Neural cell (in vitro differentiated cells): ENCODE measurements at regions not wholly inside any gene's neighbourhood (a gene's known extent, or its start where the extent isn't known, plus 50 kb on each side); places are given as distances from the start of the nearest gene placed in this dataset.

ENCODE experiments used
- H2AFZ ChIP-seq: fragments of 200-600, 300-800 bp; sonication (generic), shearing (Covaris generic); 2 replicates; pipeline ENCODE4 v1.6.0; 2014; ENCODE audit warnings: low read depth, mild to moderate bottlenecking, antibody characterized with exemption, low read length, moderate library complexity
- H3F3A ChIP-seq: fragments of 200-600 bp; shearing (Covaris generic); 2 replicates; pipeline ENCODE4 v1.6.1; 2016; ENCODE audit warnings: mild to moderate bottlenecking, moderate library complexity, mixed read lengths, antibody characterized with exemption, low read length; ENCODE audit not compliant: insufficient read depth, poor library complexity, severe bottlenecking
- H3K27ac ChIP-seq: fragments of 200-600, 300-800 bp; sonication (generic), shearing (Covaris generic); 2 replicates; pipeline ENCODE4 v1.5.1; 2014; ENCODE audit warnings: mild to moderate bottlenecking, low read length, moderate library complexity
- H3K27me3 ChIP-seq: fragments of 300-800, 200-600 bp; sonication (generic), shearing (Covaris generic); 2 replicates; pipeline ENCODE4 v1.6.0; 2014; ENCODE audit warnings: mild to moderate bottlenecking, low read depth, low read length, moderate library complexity; ENCODE audit not compliant: insufficient read depth
- H3K36me3 ChIP-seq: fragments of 300-800, 200-600 bp; sonication (generic), shearing (Covaris generic); 2 replicates; pipeline ENCODE4 v1.5.1; 2014; ENCODE audit warnings: mild to moderate bottlenecking, antibody characterized with exemption, low read length, moderate library complexity; ENCODE audit not compliant: insufficient read depth
- H3K4me2 ChIP-seq: fragments of 300-800, 200-600 bp; sonication (generic), shearing (Covaris generic); 2 replicates; pipeline ENCODE4 v1.6.0; 2014; ENCODE audit warnings: mild to moderate bottlenecking, low read length
- H3K4me3 ChIP-seq: fragments of 300-800, 200-600 bp; sonication (generic), shearing (Covaris generic); 2 replicates; pipeline ENCODE4 v1.5.1; 2014; ENCODE audit warnings: mild to moderate bottlenecking, low read length, moderate library complexity
- H3K79me2 ChIP-seq: fragments of 200-600 bp; shearing (Covaris generic); replicated peaks from 2 replicates; pipeline ENCODE4 v1.6.0; 2014; ENCODE audit warnings: mild to moderate bottlenecking, low read length, moderate library complexity; ENCODE audit not compliant: insufficient read depth
- H3K9ac ChIP-seq: fragments of 300-800, 200-600 bp; sonication (generic), shearing (Covaris generic); 2 replicates; pipeline ENCODE4 v1.6.1; 2016; ENCODE audit warnings: mild to moderate bottlenecking, low read length, mixed read lengths
- H3K9me2 ChIP-seq: fragments of 200-600 bp; shearing (Covaris generic); 2 replicates; pipeline ENCODE4 v1.6.1; 2016; ENCODE audit warnings: mild to moderate bottlenecking, low read length, mixed read lengths; ENCODE audit not compliant: insufficient read depth
- H3K9me3 ChIP-seq: fragments of 200-600, 300-800 bp; sonication (generic), shearing (Covaris generic); 2 replicates; pipeline ENCODE4 v1.6.1; 2016; ENCODE audit warnings: mild to moderate bottlenecking, mixed run types, low read length, moderate library complexity, mixed read lengths
- H4K20me1 ChIP-seq: fragments of 200-600 bp; shearing (Covaris generic); 2 replicates; pipeline ENCODE4 v1.6.1; 2016; ENCODE audit warnings: mild to moderate bottlenecking, mixed run types; ENCODE audit not compliant: insufficient read depth
- EP300 ChIP-seq: fragments of 450-650 bp; conservative IDR thresholded peaks from 2 replicates; pipeline ENCODE4 v1.6.1; 2014; ENCODE audit warnings: antibody characterized with exemption, mild to moderate bottlenecking, moderate library complexity; ENCODE audit not compliant: poor library complexity, severe bottlenecking
- RAD21 ChIP-seq: fragments of 450-650 bp; conservative IDR thresholded peaks from 2 replicates; pipeline ENCODE4 v1.6.1; 2014; ENCODE audit warnings: antibody characterized with exemption, mild to moderate bottlenecking, moderate library complexity
- SMC3 ChIP-seq: fragments of 450-650 bp; conservative IDR thresholded peaks from 2 replicates; pipeline ENCODE4 v1.6.1; 2014; ENCODE audit warnings: antibody characterized with exemption, mild to moderate bottlenecking, moderate library complexity; ENCODE audit not compliant: poor library complexity
- TF ChIP-seq, protein P1 (sequence below): fragments of 450-650 bp; IDR thresholded peaks from 2 replicates; pipeline ENCODE4 v1.5.1; 2014; ENCODE audit warnings: antibody characterized with exemption, mild to moderate bottlenecking, moderate library complexity; ENCODE audit not compliant: poor library complexity, severe bottlenecking
- TF ChIP-seq, protein P2 (sequence below): IDR thresholded peaks from 2 replicates; pipeline ENCODE4 v1.6.1; 2012; ENCODE audit warnings: borderline replicate concordance

DNA sequence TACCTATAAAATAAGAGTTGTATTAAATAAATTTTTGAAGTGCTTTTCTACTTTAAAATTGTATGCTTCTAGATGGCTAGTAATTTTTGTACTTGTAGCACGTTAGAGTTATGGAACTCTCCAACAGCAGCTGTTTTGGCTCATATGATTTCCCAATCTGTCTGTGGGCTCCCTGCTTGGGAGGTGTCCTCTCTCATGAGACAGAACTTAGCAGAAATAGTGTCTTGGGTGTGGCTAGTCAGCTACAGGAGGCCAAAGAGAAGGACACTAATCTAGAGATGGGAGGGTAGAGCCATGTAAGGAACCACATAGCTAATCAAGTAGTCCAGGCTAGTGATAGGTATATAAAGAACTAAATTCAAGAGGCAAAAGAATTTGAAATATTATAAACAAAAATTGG lies 78.4 kb upstream of the DAB2 start:
- Histone ChIP-seq H3K9me3 (no peaks in the 10 kb centered on the region), H3K9ac (no peak overlapping the region), H3K36me3 (no peaks in the 10 kb centered on the region), H4K20me1 (no peaks in the 10 kb centered on the region), H3K27me3 (no peaks in the 10 kb centered on the region), H2AFZ (no peak overlapping the region), H3K79me2 (no peaks in the 10 kb centered on the region), H3K4me3 (no peak overlapping the region), H3K9me2 (no peaks in the 10 kb centered on the region), H3K4me2 (no peak overlapping the region), H3F3A (no peaks in the 10 kb centered on the region), H3K27ac (no peak overlapping the region)
- TF ChIP-seq, protein P1, sequence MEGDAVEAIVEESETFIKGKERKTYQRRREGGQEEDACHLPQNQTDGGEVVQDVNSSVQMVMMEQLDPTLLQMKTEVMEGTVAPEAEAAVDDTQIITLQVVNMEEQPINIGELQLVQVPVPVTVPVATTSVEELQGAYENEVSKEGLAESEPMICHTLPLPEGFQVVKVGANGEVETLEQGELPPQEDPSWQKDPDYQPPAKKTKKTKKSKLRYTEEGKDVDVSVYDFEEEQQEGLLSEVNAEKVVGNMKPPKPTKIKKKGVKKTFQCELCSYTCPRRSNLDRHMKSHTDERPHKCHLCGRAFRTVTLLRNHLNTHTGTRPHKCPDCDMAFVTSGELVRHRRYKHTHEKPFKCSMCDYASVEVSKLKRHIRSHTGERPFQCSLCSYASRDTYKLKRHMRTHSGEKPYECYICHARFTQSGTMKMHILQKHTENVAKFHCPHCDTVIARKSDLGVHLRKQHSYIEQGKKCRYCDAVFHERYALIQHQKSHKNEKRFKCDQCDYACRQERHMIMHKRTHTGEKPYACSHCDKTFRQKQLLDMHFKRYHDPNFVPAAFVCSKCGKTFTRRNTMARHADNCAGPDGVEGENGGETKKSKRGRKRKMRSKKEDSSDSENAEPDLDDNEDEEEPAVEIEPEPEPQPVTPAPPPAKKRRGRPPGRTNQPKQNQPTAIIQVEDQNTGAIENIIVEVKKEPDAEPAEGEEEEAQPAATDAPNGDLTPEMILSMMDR, result no peak
- TF ChIP-seq SMC3 (no peak), RAD21 (no peak)

DNA sequence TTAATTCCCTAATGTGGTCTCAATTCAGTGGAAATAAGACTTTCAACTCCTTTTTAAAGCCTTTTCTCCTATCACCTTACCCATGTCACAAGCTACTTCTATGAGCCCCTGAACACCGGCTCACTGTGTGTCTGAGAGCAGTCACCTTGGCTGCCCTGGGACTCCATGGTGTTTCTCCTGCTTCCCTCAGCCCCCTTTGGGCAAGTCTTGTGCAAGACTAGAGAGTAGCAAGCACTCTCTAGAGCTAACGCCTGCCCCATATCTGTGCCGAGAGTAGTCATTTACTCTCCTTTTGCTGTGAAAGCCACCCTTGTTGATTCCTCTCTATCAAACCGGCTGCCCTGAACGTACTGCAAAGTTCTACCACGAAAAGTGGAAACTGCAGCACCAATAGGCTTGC lies 77.9 kb upstream of the DAB2 start:
- Histone ChIP-seq H3K9ac (no peak overlapping the region), H3K27me3 (no peaks in the 10 kb centered on the region), H3K9me2 (no peaks in the 10 kb centered on the region), H3K27ac (no peak overlapping the region), H3F3A (no peaks in the 10 kb centered on the region), H3K4me3 (no peak overlapping the region), H3K79me2 (no peaks in the 10 kb centered on the region), H3K36me3 (no peaks in the 10 kb centered on the region), H4K20me1 (no peaks in the 10 kb centered on the region), H3K4me2 (no peak overlapping the region), H2AFZ (no peak overlapping the region), H3K9me3 (no peaks in the 10 kb centered on the region)
- TF ChIP-seq SMC3 (no peak), RAD21 (no peak), EP300 (no peak)
- TF ChIP-seq, protein P1, result no peak

DNA sequence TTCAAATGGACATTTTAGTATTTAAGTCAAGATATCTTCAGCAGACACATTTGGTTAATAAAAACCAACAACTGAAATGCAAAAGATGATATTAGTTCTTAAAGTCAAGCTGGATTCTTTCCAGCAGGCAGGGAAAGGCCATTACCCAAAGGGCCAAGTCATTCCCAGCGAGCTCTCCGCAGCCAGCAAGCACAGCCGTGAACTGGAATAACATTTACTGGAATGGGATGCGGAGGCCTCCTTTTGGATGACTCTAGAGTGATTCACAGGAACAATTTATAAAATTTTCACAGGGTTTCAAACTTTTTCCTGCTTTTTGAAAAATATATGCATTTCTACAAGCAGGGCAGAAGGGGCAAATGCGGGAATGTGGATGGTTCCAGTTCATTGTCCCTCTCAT lies 76.6 kb upstream of the DAB2 start:
- Histone ChIP-seq H3F3A (no peaks in the 10 kb centered on the region), H3K9me3 (no peaks in the 10 kb centered on the region), H3K4me3 (no peak overlapping the region), H4K20me1 (no peaks in the 10 kb centered on the region), H3K27me3 (no peaks in the 10 kb centered on the region), H3K9me2 (no peaks in the 10 kb centered on the region), H3K27ac (no peak overlapping the region), H3K4me2 (no peak overlapping the region), H3K9ac (no peak overlapping the region), H3K36me3 (no peaks in the 10 kb centered on the region), H3K79me2 (no peaks in the 10 kb centered on the region), H2AFZ (no peak overlapping the region)
- TF ChIP-seq, protein P2, sequence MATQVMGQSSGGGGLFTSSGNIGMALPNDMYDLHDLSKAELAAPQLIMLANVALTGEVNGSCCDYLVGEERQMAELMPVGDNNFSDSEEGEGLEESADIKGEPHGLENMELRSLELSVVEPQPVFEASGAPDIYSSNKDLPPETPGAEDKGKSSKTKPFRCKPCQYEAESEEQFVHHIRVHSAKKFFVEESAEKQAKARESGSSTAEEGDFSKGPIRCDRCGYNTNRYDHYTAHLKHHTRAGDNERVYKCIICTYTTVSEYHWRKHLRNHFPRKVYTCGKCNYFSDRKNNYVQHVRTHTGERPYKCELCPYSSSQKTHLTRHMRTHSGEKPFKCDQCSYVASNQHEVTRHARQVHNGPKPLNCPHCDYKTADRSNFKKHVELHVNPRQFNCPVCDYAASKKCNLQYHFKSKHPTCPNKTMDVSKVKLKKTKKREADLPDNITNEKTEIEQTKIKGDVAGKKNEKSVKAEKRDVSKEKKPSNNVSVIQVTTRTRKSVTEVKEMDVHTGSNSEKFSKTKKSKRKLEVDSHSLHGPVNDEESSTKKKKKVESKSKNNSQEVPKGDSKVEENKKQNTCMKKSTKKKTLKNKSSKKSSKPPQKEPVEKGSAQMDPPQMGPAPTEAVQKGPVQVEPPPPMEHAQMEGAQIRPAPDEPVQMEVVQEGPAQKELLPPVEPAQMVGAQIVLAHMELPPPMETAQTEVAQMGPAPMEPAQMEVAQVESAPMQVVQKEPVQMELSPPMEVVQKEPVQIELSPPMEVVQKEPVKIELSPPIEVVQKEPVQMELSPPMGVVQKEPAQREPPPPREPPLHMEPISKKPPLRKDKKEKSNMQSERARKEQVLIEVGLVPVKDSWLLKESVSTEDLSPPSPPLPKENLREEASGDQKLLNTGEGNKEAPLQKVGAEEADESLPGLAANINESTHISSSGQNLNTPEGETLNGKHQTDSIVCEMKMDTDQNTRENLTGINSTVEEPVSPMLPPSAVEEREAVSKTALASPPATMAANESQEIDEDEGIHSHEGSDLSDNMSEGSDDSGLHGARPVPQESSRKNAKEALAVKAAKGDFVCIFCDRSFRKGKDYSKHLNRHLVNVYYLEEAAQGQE, result no peak
